Nephron (organoid): ENCODE measurements at regions not wholly inside any gene's neighbourhood (a gene's known extent, or its start where the extent isn't known, plus 50 kb on each side); places are given as distances from the start of the nearest gene placed in this dataset.

Experiments used
- H3K27ac Mint-ChIP-seq, 3 experiments: 2 replicates each; pipeline ENCODE4 v1.8.0; 2020; ENCODE audit warnings: mixed read lengths in 3 of 3, mild to moderate bottlenecking in 2 of 3, moderate library complexity in 1 of 3
- H3K27me3 Mint-ChIP-seq: 2 replicates; pipeline ENCODE4 v1.8.0; 2021; ENCODE audit warnings: low read depth, mild to moderate bottlenecking, moderate library complexity, mixed read lengths
- H3K36me3 Mint-ChIP-seq: 2 replicates; pipeline ENCODE4 v1.8.0; 2020; ENCODE audit warnings: low read depth, mixed read lengths
- H3K4me1 Mint-ChIP-seq: 2 replicates; pipeline ENCODE4 v1.8.0; 2020; ENCODE audit warnings: mixed read lengths
- H3K4me3 Mint-ChIP-seq, 3 experiments: 2 replicates each; pipeline ENCODE4 v1.8.0; 2020; ENCODE audit warnings: mild to moderate bottlenecking in 3 of 3, mixed read lengths in 3 of 3, moderate library complexity in 2 of 3
- H3K9me3 Mint-ChIP-seq: 2 replicates; pipeline ENCODE4 v1.8.0; 2020; ENCODE audit warnings: mixed read lengths
- CTCF ChIP-seq, 3 experiments: fragments of 200-600 bp; sonication (generic); IDR thresholded peaks; one replicate each; pipeline ENCODE4 v1.5.0; 2021; ENCODE audit warnings: antibody characterized with exemption in 3 of 3; ENCODE audit not compliant: unreplicated experiment in 3 of 3

- TF ChIP-seq CTCF (IDR thresholded peaks at IDR 0.05; ENCODE audit: unreplicated experiment in 3 of 3) = no peak
- Mint-ChIP-seq H3K36me3 (no peaks in the 10 kb centered on the region), H3K4me3 (no peak overlapping the region), H3K4me1 (peaks cover 9% of the 10 kb centered on the region), H3K27ac (peak overlapping the region in 1 of 3 experiments; percentile 31), H3K27me3 (no peaks in the 10 kb centered on the region), H3K9me3 (no peaks in the 10 kb centered on the region)
Measured at GRCh38 chr11:103619938-103620337, 416.5 kb upstream of the DDI1 start.

GRCh38 chr11:103622296-103622695 is 414.1 kb upstream of the DDI1 start:
- Mint-ChIP-seq H3K36me3 (no peaks in the 10 kb centered on the region), H3K27ac (no peak overlapping the region), H3K4me3 (no peak overlapping the region), H3K9me3 (no peaks in the 10 kb centered on the region), H3K4me1 (peaks cover 18% of the 10 kb centered on the region), H3K27me3 (no peaks in the 10 kb centered on the region)
- no peak for TF ChIP-seq CTCF (IDR thresholded peaks at IDR 0.05; ENCODE audit: unreplicated experiment in 3 of 3)

- Mint-ChIP-seq H3K36me3 (no peaks in the 10 kb centered on the region), H3K9me3 (no peaks in the 10 kb centered on the region), H3K4me1 (peaks cover 18% of the 10 kb centered on the region), H3K27me3 (no peaks in the 10 kb centered on the region), H3K27ac (no peak overlapping the region), H3K4me3 (no peak overlapping the region)
- TF ChIP-seq CTCF (IDR thresholded peaks at IDR 0.05; ENCODE audit: unreplicated experiment in 3 of 3) = no peak
Measured at GRCh38 chr11:103623933-103624332, 412.5 kb upstream of the DDI1 start.

GRCh38 chr11:103624708-103625623 is 411.5 kb upstream of the DDI1 start:
- TF ChIP-seq CTCF (IDR thresholded peaks at IDR 0.05; ENCODE audit: unreplicated experiment in 3 of 3) = no peak
- peak overlapping the region in 2 of 3 experiments; percentile 42 to 53 for H3K27ac Mint-ChIP-seq
- no peaks in the 10 kb centered on the region for H3K27me3 Mint-ChIP-seq
- no peak overlapping the region for H3K4me3 Mint-ChIP-seq
- peaks cover 18% of the 10 kb centered on the region for H3K4me1 Mint-ChIP-seq
- no peaks in the 10 kb centered on the region for H3K9me3 Mint-ChIP-seq
- no peaks in the 10 kb centered on the region for H3K36me3 Mint-ChIP-seq

- H3K9me3 Mint-ChIP-seq = peaks cover 2% of the 10 kb centered on the region
- H3K27me3 Mint-ChIP-seq = no peaks in the 10 kb centered on the region
- peak overlapping the region in 2 of 3 experiments; percentile 42 to 53 for H3K27ac Mint-ChIP-seq
- no peak for TF ChIP-seq CTCF (IDR thresholded peaks at IDR 0.05; ENCODE audit: unreplicated experiment in 3 of 3)
- no peaks in the 10 kb centered on the region for H3K36me3 Mint-ChIP-seq
- peaks cover 13% of the 10 kb centered on the region for H3K4me1 Mint-ChIP-seq
- H3K4me3 Mint-ChIP-seq = no peak overlapping the region
Measured at GRCh38 chr11:103625624-103625965, 410.8 kb upstream of the DDI1 start.

GRCh38 chr11:103628121-103628520 is 408.3 kb upstream of the DDI1 start:
- H3K4me3 Mint-ChIP-seq = no peak overlapping the region
- no peaks in the 10 kb centered on the region for H3K27me3 Mint-ChIP-seq
- no peaks in the 10 kb centered on the region for H3K36me3 Mint-ChIP-seq
- peaks cover 3% of the 10 kb centered on the region for H3K9me3 Mint-ChIP-seq
- no peak for TF ChIP-seq CTCF (IDR thresholded peaks at IDR 0.05; ENCODE audit: unreplicated experiment in 3 of 3)
- peak overlapping the region in 2 of 3 experiments; percentile 6 to 44 for H3K27ac Mint-ChIP-seq
- peaks cover 13% of the 10 kb centered on the region for H3K4me1 Mint-ChIP-seq
